Inferior parietal cortex (tissue), 1 donor: ENCODE measurements at regions not wholly inside any gene's neighbourhood (a gene's known extent, or its start where the extent isn't known, plus 50 kb on each side); places are given as distances from the start of the nearest gene placed in this dataset.
"Not testable (repeated sequence)": the region's sequence is repeated elsewhere in the genome, so short reads cannot be mapped to it uniquely, and the experiment has no call there.

Experiments used
- DNase-seq: peaks from one replicate; pipeline ENCODE4 v3.0.0-alpha.2; 2016; ENCODE audit errors: extremely low spot score

DNA sequence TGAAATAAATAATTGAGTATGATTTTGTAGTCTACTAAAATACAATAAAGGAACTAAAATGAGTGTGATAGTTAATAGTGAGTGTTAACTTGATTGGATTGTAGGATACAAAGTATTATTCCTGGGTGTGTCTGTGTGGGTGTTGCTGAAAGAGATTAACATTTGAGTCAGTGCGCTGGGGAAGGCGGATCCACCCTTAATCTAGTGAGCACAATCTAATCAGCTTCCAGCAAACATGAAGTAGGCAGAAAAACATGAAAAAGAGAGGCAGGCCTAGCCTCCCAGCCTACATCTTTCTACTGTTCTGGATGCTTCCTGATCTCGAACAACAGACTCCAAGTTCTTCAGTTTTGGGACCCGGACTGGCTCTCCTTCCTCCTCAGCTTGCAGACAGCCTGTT lies 1716.6 kb downstream of the MRPL39 start:
- peak; percentile 6 for DNase-seq

DNA sequence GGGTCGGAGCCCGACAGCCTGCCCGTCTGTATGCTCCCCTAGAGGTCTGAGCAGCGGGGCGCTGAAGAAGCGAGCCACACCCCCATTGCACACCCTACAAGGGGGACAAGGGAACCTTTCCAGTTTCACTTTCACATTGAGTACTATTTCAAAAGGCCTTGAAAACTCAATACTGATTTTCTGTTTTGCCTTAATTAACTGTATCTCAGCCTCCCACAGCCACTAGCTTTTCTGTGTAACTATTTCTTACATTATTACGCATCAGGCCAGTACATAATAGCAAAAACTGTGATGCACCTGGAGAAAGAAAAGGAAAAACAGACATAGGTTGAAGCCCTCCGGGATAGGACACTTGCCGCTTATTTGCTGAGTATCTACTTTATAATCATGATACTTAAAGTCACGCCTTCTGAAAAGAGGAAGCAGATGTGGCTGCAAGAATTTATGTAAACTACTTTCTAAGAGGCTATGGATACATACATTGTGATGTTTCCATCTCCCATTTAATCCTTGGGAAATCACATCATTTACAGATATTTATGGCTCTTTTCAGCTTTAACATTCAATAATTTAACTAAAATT lies 1719.5 kb downstream of the MRPL39 start:
- no peak for DNase-seq

DNA sequence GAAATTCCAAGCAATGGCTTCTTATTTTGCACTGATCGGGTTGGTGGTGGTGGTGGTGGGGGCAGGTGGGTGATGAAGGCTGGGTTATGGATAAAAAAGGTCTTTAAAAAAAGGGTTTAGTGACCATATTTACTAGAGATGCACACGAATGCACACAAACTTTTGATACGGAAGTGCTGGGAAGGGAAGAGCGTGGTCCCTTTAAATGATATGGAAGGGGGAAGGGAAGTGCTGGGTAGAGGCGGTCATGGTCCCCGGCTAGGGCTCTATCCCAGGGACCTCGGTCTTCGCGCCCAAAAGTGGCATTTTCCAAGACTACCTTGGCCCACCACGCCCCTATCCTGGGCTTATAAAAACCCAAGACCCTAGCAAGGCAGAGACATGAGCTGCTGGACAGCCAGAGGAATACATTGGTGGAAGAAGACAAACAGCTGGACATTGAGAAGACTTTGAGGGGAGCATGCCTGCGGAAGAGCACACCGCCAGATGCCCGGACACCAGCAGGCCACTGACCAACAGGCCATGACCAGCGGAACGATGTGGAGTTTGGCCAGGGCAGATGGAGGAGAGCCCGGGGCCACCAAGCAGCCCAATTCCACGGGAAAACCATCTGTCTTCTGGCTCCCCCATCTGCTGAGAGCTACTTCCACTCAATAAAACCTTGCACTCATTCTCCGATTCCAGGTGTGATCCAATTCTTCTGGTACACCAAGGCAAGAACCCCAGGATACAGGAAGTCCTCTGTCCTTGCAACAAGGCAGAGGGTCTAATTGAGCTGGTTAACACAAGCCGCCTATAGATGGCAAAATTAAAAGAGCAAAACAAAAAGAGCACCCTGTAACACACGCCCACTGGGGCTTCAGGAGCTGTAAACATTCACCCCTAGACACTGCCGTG lies 1720.2 kb downstream of the MRPL39 start:
- no peak for DNase-seq

DNA sequence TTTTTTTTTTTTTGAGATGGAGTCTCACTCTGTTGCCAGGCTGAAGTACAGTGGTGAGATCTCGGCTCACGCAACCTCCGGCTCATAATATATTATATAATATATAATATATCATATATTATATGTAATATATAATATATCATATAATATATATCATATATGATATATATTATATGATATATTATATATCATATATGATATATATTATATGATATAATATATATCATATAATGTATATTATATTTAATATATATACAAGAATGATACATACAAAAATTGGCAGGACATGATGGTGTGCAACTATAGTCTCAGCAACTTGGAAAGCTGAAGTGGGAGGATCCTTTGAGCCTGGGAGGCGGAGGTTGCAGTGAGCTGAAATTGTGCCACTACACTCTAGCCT lies 1725.5 kb downstream of the MRPL39 start:
- no peak for DNase-seq

DNA sequence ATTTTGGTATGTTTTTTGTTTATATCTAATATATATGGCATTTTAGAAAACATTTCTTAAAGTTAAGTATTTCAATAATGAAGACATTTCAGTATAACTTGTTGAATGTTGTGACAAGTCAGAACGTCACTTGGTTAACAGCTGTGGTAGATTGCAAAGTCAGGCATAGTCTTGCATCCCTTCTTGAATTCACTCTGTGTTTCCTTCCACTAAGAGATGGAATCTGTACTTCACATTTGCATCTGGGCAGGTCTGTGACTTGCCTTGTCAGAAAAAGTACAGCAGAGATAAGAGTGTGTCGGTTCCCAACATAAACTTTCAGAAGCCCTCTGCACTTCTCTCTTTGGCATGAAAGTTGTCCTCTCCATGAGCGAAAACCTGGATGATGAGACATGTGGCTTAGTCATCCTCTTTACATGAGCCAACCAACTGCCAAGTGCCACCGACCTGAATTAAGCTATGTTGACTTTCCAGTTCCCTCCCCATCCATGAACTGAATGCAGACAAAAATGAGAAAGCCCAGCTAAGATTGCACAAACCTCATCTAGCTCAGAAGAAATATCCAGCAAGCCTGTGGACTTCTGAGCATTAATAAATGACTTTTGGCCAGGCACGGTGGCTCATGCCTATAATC lies 1730.2 kb downstream of the MRPL39 start:
- no peak for DNase-seq

DNA sequence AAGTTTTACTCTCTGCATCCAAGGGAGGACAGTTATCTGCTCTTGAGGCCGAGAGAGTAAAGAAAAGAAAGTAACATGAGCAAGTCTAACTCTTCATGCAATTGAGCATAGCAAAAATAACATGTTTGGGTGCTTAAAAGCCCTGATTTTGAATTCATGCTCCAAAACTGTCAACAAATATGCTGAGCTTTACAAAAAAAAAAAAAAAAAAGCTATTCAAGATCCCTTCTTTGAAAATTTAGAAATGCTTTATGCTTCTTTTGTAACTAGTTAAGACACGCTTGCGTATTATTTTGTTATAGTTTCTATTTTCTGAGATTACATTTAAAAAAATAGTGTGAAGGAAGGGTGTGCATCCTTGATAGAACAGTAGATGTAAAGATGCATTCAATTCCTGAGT lies 1733.0 kb downstream of the MRPL39 start:
- no peak for DNase-seq

DNA sequence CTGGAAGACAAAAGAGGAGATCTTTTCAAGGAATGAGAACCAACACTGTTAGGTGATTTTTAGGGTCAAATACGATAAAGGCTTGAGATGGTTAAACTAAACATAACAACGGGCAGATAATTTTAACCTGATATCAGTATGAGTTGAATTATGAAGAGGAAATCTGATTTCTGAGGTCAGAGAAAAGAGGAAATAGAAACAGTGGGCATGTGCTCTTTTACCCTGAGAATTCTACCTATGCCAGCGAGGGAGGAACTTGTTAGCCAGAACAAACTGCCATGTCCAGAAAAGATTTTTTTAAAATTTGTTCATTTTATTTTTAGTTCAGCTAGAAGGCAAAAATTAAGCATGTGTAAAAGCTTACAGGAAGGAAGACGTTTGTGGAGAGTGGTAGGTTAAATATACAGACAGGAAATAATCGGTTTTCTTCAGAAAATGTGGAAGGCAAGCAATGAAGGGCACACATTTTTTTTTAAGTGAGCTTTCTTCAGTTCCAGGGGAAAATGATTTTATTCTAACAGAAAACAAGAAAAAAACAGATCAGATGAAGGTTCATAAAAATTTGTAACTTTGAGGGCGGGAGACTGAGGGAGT lies 1745.3 kb downstream of the MRPL39 start:
- DNase-seq, result no peak

DNA sequence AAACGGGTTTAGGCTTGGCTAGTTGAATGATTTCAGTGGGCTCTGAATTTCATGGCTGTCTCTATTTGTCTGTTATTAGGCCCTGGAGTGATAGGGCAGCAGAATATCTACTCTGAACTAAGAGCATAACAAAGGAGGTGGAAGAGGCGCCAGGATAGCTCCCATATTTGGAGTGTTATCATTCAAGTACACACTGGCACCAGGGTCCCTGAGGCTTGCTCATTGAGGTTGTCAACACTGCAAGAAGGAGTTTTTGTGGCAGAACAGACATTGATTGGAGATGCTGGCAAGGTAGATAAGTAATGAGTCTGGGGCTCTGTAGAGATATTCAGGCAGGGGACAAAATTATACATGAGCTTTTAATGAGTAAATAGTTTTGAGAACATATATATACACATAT lies 1748.4 kb downstream of the MRPL39 start:
- DNase-seq, result no peak

DNA sequence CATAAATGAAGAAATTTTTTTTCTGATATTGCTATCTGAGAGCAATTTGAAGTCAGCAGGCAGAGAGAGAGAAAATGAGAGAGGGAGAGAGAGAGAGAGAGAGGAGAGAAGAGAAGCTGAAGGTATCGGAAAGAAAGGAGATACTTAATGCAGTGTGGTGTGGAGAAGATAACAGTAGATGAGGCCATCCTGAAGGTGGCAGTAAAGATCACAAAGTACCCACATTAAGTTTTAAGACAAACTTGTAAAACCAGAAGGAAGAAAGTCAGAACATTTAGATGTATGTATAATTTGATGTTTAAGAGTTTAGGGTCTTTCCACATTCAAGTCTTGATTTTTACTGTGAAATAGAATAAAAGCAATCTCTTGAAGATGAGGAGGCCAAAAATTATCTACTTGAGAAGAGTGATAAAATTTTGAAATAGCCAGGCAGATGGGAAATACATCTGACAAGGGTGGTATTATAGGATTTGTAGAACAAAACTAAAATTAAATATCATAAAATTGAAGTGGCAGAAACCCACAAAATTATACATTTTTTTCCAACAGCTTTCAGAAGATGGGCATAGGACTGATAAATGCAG lies 1753.4 kb downstream of the MRPL39 start:
- peak; percentile 76 for DNase-seq

DNA sequence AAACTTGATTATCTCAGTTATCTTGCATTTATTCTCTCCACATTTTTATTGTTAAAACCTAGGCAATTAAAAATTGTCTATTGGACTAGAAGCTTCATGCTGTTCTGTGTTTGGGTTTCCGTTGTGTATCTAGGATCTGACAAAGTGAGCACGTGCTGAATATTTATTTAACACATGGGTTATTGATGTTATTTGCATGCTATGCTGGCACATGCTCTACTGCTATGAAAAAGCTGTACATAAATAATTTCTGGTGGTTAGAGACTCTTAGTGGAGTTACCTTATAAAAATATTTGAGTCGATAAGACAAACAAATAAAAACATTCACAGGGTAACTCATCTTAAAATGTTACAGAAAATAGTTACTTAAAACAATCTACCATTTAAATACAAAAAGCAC lies 1769.7 kb downstream of the MRPL39 start:
- no peak for DNase-seq

DNA sequence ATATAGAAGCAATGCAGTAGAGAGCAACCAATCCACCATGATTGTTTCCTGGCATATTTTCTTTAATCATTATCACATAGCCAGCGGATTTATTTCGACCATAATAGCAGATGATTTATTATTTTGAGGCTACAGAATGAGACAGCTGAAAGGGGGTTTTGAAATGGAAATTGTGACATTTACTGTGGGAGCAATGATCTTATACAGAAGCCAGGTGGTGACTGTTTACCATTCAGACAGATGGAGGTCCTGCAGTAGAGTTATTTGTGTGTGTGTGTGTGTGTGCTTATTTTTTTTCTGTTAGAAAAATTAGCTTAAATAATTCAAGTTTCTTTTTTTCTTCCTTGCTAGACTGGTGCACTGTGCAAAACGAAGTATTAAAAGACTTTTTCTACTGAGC lies 1784.5 kb downstream of the MRPL39 start:
- DNase-seq, result no peak

DNA sequence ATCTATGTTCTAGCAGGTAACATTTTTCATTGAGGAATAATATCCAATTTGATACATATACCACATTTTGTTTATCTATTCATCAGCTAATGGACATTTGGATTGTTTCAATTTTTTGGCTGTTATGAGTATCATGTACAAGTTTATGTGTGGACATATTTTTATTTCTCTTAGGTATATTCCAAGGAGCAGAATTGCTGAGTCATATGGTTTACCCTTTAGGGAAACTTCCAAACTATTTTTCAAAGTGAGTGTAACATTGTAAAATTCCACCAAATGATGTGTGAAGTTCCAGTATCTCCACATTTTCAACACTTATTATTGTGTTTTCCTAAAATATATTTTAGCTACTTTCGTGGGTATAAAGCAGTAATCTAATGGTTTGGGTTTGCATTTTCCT lies 1789.9 kb downstream of the MRPL39 start:
- no peak for DNase-seq

DNA sequence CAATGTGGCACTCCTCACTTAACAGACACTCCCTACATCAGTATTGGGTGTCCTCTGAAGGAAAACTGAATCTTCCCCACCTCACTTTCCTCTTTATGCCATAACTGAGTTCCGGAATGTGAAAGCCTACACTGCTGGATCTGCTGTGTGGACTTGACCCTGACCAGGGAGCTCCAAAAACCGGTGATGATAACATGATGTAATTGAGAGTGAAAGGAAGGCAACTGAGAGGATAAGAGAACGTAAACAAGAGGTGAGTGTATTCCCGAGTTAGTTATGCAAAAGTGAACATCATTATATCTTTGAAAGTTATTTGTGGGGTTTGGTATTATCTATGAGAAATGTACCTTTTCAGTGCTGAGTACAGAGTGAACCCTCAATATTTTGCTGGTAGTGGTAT lies 1794.8 kb downstream of the MRPL39 start:
- DNase-seq, result no peak

DNA sequence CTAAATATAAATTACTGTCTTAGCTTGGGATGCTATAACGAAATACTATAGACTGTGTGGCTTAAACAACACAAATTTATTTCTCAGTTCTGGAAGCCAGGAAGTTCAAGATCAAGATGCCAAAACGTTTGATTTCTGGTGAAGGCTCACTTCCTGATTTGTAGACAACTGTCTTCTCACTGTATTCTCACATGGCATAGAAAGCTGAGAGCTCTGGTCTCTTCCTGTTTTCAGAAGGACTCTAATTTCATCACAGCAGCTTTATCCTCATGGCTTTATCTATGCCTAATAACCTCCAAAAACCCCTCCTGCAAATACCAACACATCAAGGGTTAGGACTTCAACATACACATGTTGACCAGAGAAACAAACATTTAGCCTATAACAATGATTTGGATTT lies 1795.5 kb downstream of the MRPL39 start:
- no peak for DNase-seq

DNA sequence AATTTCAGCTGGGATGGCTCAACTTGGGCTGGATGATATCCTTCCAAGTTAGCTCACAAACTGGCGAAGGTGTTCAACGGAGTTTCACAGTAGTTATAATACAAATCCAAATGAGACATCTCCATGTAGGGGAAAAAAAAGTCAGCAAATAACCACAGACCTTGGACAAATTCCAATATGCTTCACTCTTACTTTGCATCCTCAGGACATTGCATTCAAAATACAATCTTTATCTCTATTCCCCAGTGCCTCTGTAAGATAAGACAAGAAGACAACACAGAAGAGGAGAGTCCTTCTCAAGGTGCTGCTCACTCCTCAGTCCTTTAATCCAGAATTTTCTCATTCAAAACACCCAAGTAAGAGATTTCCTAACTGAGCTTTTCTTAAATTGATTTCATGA lies 1797.7 kb downstream of the MRPL39 start:
- DNase-seq, result no peak

DNA sequence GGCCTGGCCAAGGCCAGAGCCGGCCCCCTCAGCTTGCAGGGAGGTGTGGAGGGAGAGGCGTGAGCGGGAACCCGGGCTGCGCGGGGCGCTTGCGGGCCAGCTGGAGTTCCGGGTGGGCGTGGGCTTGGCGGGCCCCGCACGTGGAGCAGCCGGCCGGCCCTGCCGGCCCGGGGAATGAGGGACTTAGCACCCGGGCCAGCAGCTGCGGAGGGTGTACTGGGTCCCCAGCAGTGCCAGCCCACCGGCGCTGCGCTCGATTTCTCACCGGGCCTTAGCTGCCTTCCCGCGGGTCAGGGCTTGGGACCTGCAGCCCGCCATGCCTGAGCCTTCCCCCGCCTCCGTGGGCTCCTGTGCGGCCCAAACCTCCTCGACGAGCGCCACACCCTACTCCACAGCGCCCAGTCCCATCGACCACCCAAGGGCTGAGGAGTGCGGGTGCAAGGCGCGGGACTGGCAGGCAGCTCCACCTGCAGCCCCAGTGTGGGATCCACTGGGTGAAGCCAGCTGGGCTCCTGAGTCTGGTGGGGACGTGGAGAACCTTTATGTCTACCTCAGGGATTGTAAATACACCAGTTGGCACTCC lies 1800.2 kb downstream of the MRPL39 start:
- not testable (repeated sequence) for DNase-seq

DNA sequence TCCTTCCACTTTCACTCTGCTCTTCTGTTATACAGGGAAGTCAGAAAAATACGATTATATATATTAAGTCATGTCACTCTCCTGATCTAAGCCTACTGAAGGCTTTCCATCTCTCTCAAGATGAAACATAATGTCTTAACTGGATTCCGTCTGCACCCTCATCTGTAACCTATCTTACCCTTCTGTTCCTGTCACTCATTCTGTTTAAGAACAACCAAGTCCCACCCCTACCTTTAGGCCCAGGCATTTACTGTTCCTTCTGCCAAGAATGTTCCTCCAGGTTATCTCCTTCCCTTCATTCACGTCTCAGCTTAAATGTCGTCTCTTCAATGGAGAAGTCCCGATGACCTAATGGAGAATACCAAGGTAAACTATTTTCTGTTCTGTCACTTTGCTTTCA lies 1802.4 kb downstream of the MRPL39 start:
- no peak for DNase-seq

DNA sequence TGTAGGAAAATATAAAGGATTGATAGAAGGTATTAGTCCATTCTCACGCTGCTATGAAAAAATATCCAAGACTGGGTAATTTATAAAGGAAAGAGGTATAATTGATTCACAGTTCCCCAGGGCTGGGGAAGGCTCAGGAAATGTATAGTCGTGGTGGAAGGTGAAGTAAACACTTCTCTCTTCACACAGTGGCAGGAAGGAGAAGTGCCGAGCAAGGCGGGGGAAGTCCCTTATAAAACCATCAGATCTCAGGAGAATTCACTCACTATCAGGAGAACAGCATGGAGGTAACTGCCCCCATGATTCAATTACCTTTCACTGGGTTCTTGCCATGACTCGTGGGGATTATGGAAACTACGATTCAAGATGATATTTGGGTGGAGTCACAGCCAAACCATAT lies 1806.0 kb downstream of the MRPL39 start:
- no peak for DNase-seq

DNA sequence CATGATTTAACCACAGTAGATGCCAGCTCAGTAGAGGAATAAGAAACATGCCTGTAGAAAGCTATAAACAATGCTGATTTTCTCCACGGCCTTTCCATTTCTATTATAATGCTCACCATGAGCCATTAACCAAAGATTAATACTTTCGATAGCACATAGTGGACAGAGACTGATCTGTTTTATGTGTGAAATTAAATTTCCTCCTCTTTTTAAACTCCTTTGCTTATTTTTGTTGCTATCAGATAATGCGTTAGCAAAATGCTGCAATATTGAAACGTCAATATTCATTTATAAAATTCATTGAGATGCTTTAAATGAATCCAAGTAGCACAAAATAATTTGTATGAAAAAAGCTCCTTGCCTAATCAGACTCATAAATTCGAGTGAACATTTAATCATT lies 1807.9 kb downstream of the MRPL39 start:
- no peak for DNase-seq

DNA sequence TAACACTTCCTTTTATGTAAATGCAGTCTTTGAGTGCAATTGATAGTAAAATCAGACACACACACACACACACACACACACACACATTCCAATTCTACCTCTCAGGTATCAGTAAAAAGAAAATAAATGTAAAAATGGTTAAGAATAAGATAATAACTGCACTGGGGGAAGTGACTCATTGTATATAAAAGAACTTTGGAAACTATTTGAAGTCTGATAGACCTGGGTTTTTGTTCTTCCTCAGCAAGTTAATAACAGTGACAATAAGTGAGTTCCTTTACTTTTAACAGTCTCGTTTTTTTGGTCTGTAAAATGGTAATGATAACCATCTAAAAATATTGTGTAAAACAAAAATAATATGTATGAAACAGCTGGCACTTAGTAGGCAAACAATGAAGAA lies 1815.0 kb downstream of the MRPL39 start:
- DNase-seq, result no peak

DNA sequence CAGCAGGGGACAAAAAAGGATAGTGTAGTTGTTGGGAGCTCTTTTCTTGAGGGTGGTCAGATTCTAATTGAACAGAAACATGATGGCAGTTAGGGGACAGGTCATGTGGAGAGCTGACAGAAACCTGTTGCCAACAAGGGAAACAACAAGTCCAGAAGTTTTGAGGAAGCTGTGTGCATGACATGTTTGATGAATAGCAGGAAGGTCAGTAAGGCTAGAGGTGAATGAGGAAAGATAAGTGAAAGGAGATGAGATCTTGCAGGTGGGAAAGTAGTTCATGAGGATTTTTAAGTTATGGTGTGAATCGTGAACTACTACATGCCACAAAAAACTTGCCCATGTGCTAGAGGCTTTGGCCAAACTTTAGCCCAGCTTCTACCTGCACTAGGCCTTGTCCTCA lies 1817.4 kb downstream of the MRPL39 start:
- no peak for DNase-seq

DNA sequence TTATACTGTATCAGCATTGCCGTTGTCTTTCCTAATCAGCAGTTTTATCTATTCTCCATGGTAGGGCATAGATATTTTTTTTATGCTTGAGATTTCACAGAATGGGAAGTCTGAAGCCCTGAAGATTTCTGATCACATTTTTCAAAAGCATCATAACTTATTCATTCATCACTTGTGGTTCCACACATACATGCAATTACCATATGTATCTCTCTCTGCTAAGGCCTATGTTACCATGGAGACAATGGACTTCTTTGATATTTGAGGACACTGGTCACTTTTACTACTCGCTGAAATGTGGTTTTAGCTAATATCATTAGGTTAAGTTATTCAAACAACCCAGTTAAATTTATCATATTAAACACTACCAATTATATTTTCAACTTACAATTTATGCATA lies 1827.0 kb downstream of the MRPL39 start:
- no peak for DNase-seq
